IPS-18c (cell line): ENCODE measurements at regions not wholly inside any gene's neighbourhood (a gene's known extent, or its start where the extent isn't known, plus 50 kb on each side); places are given as distances from the start of the nearest gene placed in this dataset.
"Not testable (repeated sequence)": the region's sequence is repeated elsewhere in the genome, so short reads cannot be mapped to it uniquely, and the experiment has no call there.

Experiments used
- H3K4me3 ChIP-seq: 2 replicates; pipeline ENCODE4 v1.7.0; 2013; ENCODE audit warnings: low read depth, mild to moderate bottlenecking, low read length, moderate library complexity; ENCODE audit not compliant: insufficient read depth
- H3K9me3 ChIP-seq: one replicate; pipeline ENCODE4 v1.6.1; 2013; ENCODE audit warnings: mild to moderate bottlenecking, low read length, moderate library complexity; ENCODE audit not compliant: control insufficient read depth, insufficient read depth

DNA sequence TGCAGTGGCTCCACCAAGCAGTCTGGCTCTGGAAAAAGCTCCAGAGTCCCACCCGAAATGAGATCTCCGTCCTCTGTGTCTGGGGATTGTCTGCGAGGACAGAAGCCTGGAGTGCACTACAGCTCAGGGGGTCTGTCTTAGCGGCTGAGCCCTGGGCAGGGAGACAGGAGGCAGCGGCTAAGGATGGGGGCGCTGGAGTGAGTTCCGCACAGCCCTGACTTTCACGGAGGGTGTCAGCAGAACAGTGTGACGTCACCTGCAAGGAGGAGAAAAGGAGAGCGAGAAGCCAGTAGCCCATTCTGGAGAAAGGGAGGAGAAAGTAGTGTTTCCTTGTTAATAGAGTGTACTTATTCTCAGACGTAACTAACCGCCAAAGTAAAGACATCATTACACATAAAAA lies 97.6 kb downstream of the FAM50B start:
- no peaks in the 10 kb centered on the region for H3K9me3 ChIP-seq
- no peak overlapping the region for H3K4me3 ChIP-seq

DNA sequence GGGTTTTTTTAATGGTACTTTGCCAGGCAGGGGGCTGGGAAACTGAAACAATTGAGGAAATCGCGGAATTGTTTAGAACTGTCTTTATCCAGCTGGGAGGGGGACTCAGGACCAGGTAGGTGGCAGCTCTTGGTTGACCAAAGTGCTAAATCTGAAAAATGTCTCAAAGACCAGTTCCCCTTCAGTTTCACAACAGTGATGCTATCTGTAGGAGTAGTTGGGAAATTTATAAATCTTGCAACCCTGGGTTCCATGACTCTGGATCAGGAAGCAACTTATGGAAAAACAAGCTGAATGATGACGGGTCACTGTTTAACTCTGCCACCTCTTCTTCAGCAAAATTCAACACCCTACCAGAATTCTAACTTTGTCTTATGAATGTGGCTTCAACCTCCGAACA lies 99.7 kb downstream of the FAM50B start:
- Histone ChIP-seq H3K4me3 (no peak overlapping the region), H3K9me3 (no peaks in the 10 kb centered on the region)

DNA sequence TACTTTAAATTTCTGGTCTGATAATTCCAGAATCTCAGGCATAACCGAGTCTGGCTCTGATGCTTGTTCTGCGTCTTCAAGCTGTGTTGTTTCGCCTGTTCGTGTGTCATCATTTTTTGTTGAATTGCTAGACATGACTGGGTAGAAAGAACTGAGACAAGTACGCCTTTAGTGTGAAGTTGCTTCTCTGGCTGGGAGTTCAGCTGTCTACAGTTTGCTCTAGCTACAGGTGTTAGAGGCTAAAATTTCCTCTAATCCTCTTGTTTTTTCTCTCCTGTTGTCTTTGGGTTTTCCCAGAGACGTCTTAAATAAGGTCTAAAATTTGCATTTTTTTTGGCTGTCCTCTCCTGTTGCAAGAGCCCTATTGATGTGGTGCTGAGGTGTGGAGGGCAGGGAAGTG lies 100.3 kb downstream of the FAM50B start:
- no peak overlapping the region for H3K4me3 ChIP-seq

DNA sequence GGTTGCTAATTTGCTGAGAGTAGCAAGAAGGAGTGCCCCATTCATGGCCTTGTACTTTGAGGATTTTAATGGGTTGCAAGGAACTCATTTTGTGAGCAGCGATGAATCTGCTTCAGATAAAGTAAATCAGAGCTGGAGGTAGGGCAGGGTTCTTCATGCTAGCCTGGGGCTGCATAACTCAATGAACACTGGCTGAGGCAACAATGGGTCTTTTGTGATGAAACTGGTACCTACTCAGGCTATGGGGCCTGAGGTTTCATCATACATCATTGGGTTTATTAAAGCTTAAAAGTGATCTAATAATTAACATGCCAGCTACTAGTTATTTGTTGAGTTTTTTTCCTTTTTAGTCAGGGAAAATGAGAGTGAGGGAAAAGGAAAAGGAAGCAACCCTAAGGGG lies 106.9 kb downstream of the FAM50B start:
- Histone ChIP-seq H3K4me3 (no peak overlapping the region), H3K9me3 (no peaks in the 10 kb centered on the region)

More for the DNA sequence above, 100.3 kb downstream of the FAM50B start:
- no peaks in the 10 kb centered on the region for H3K9me3 ChIP-seq

DNA sequence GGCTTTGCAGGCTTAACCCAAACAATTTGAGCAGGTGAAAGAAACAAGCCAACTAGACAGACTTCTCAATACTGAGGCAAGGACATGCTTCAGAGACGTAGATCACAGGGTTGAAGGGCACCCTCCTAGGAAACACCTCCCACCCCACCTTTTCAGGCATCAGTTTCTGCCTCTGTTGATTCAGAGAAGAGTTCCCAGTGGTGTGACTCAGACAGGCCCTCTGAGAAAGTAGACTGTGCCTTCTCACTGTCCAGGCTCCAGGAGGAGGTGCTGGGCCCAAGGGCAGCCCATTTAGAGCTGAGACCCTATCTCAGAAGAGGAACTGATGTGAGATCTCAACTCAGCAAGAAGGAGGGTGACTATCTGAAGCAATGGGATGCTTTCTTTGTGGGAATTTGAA lies 108.1 kb downstream of the FAM50B start:
- no peaks in the 10 kb centered on the region for H3K9me3 ChIP-seq

GRCh38 chr6:3958255-3958654 lies 109.1 kb downstream of the FAM50B start:
- Histone ChIP-seq H3K9me3 (no peaks in the 10 kb centered on the region), H3K4me3 (no peak overlapping the region; the same call in 1 of the 2 replicates)

More for the DNA sequence above, 108.1 kb downstream of the FAM50B start:
- no peak overlapping the region for H3K4me3 ChIP-seq

DNA sequence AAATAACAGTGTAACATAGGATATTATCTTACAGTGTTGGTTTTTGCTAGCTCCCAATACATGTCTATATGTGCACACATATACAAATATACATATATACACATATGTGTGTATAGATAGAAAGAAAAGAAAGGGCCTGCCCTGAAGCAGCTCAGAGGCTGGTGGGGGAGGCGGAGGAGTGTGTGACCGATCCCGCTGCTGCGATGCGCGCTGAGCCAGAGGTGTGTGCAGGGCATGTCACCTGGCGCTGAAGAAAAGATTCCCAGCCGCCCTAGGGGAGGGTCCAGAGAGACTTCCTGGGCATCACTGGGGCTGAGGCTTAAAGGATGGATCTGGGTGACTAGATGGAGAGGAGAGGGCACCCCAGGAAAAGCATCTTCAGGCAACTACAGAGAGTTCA lies 110.2 kb downstream of the FAM50B start:
- Histone ChIP-seq H3K9me3 (no peaks in the 10 kb centered on the region), H3K4me3 (no peak overlapping the region)

DNA sequence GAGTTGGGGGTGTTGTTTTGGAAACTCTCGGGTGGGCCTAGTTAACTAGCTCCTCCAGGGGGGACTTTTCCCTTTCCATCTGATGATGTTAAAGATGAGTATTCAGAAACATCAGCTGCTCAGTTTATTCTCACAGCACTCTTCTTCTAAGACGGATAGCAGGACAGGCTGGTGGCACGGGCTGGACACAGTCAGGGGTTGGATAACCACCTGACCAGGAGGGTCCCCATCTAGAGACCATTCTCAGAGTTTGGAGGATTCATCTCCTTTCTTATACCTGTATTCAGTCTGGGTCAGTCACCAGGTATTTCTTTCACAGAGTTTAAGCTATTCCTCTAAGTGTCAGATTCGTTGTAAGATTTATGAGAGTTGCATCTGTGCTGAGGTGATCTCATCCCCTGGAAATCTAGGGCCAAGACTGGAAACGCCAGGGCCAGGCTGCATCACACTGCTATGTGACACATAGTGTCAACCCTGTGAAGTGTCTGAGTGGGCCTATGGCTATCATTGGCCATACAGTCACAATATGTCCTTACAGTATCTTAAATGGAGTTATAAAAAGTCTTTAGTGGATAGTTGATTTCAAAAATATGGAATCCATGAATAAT lies 111.7 kb downstream of the FAM50B start:
- peaks cover 5% of the 10 kb centered on the region for H3K9me3 ChIP-seq

GRCh38 chr6:3961581-3962215 lies 112.5 kb downstream of the FAM50B start:
- Histone ChIP-seq H3K9me3 (peaks cover 5% of the 10 kb centered on the region), H3K4me3 (no peak overlapping the region)

More for the DNA sequence above, 111.7 kb downstream of the FAM50B start:
- H3K4me3 ChIP-seq = no peak overlapping the region

DNA sequence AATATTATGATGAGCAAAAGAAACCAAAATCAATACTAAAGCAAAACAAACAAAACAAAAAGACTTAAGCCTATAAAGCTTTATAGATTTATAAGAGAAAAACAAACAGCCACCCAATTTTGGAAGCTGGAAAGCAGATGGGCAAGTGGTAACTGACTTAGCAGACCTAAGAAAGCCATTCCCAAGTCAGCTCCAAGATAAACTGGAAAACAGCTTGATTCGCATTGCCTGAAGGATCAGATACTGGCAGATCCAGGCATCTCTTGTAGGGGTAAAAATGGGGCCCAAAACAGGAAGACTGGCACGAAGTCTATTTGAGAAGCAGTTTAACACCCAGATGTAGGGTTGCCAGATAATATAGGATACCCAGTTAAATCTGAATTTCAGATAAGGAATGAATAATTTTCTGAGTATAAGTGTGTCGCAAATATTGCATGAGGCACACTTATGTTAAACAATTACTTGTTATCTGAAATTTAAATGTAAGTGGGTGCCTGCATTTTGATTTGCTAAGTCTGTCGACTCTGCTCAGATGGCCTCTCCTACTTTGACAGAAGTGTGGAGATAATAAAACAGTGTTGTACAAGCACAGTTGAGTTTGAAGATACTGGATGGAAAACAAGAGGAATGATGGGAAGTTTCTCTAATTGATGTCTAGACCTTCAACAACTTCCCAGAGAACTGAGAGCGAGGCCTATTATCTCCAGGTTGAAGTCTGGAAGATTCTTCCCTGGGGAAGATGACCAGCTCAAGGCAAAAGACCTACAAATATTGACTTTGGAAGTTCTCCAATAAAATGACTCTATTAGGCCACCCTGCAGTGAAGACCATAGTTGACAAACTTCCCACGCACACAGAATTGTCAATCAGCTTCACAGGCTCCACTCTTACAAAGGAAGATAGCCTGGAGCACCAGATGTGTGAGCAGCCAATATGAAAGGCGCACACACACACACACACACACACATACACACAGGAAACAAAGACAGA lies 113.4 kb downstream of the FAM50B start:
- Histone ChIP-seq H3K4me3 (no peak overlapping the region), H3K9me3 (peaks cover 5% of the 10 kb centered on the region)

GRCh38 chr6:3963426-3963825 lies 114.3 kb downstream of the FAM50B start:
- Histone ChIP-seq H3K9me3 (peaks cover 5% of the 10 kb centered on the region), H3K4me3 (no peak overlapping the region)

GRCh38 chr6:3965071-3965718 lies 113.7 kb downstream of the FAM217A start:
- H3K4me3 ChIP-seq = no peak overlapping the region

DNA sequence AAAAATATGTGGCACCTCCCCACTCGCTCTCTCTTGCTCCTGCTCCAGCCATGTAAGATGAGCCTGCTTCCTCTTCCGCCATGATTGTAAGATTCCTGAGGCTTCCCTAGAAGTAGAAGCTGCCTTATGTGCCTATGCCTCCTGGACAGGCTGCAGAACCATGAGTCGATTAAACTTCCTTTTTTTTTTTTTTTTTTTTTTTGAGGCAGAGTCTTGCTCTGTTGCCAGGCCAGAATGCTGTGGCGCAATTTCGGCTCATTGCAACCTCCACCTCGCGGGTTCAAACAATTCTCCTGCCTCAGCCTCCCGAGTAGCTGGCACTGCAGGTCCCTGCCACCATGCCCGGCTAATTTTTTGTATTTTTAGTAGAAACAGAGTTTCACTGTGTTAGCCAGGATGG lies 112.5 kb downstream of the FAM217A start:
- H3K4me3 ChIP-seq = no peak overlapping the region
- peaks cover 5% of the 10 kb centered on the region for H3K9me3 ChIP-seq

More at GRCh38 chr6:3965071-3965718, 113.7 kb downstream of the FAM217A start:
- peaks cover 5% of the 10 kb centered on the region for H3K9me3 ChIP-seq

GRCh38 chr6:3970097-3970496 lies 108.8 kb downstream of the FAM217A start:
- H3K4me3 ChIP-seq = no peak overlapping the region
- peaks cover 5% of the 10 kb centered on the region for H3K9me3 ChIP-seq

DNA sequence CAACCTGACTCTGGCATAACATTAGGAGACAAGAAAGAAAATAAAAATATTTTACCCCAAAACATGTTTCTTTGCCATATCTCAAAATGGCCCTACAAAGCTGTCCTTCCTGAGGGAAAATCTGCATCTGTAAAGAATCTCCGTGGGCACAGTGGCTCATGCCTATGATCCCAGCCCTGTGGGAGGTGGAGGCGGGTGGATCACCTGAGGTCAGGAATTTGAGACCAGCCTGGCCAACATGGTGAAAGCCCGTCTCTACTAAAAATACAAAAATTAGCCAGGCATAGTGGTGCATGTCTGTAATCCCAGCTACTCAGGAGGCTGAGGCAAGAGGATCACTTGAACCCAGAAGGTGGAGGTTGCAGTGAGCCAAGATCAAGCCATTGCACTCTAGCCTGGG lies 105.8 kb downstream of the FAM217A start:
- not testable (repeated sequence) for H3K4me3 ChIP-seq, H3K9me3 ChIP-seq

- H3K4me3 ChIP-seq = no peak overlapping the region
These were observed 100.8 kb downstream of the FAM217A start for GRCh38 chr6:3977875-3978711.

DNA sequence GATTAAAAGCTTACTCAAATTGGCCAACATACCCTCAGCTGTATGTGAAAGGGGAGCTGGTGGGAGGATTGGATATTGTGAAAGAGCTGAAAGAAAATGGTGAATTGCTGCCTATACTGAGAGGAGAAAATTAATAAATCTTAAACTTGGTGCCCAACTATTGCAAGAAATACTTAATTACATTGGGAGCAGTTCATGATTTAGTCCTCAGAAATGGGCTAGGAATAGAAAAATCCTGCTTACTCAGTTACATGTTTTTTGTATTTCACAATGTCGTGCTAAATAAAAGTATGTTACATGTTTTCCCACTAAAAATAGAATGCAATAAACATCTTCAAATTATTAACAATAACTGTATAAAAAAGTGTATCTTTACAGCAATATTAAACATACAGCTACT lies 100.0 kb downstream of the FAM217A start:
- not testable (repeated sequence) for H3K9me3 ChIP-seq, H3K4me3 ChIP-seq

More at GRCh38 chr6:3977875-3978711, 100.8 kb downstream of the FAM217A start:
- no peaks in the 10 kb centered on the region for H3K9me3 ChIP-seq
